Mucosa of descending colon (tissue), 3 donors: ENCODE measurements at regions not wholly inside any gene's neighbourhood (a gene's known extent, or its start where the extent isn't known, plus 50 kb on each side); places are given as distances from the start of the nearest gene placed in this dataset.

Source experiments
- ATAC-seq: fragments of 200-7000 bp; cut with Tn5 transposase; one replicate; pipeline ENCODE4 v1.9.1; 2020; ENCODE audit warnings: mild to moderate bottlenecking, moderate library complexity
- DNase-seq, 3 donors: peaks; one replicate each; pipeline ENCODE4 v3.0.0-alpha.2; 2020
- H3K36me3 ChIP-seq: fragments of 200-600 bp; one replicate; pipeline ENCODE4 v1.8.0; 2021; ENCODE audit warnings: low read depth, mild to moderate bottlenecking
- H3K4me1 ChIP-seq: fragments of 200-600 bp; one replicate; pipeline ENCODE4 v1.8.0; 2021; ENCODE audit warnings: low read depth, mild to moderate bottlenecking
- H3K4me3 ChIP-seq: fragments of 200-600 bp; one replicate; pipeline ENCODE4 v1.8.0; 2021; ENCODE audit warnings: mild to moderate bottlenecking
- H3K9me3 ChIP-seq: fragments of 200-600 bp; one replicate; pipeline ENCODE4 v1.8.0; 2021; ENCODE audit warnings: mild to moderate bottlenecking
- intact Hi-C, 2 donors: fragments of 100-400 bp; cut with DNase I in 1 of 2; cut with micrococcal nuclease in 1 of 2; formaldehyde crosslinking; loops; one replicate each; pipeline versions ENCODE4 v1.11.0 to v1.11.1; 2022; cut with DNase I, micrococcal nuclease
- TF ChIP-seq, protein P1 (sequence below): fragments of 200-600 bp; IDR thresholded peaks from one replicate; pipeline ENCODE4 v1.8.0; 2022; ENCODE audit warnings: antibody characterized with exemption, mild to moderate bottlenecking
- donor health status: DM: no; HTN: no; CAD: no; lungs with moderate emphysema.
- donor health status: DM: no; HTN: no; CAD: no.
- donor health status: DM: no; HTN: yes; CAD: no.

DNA sequence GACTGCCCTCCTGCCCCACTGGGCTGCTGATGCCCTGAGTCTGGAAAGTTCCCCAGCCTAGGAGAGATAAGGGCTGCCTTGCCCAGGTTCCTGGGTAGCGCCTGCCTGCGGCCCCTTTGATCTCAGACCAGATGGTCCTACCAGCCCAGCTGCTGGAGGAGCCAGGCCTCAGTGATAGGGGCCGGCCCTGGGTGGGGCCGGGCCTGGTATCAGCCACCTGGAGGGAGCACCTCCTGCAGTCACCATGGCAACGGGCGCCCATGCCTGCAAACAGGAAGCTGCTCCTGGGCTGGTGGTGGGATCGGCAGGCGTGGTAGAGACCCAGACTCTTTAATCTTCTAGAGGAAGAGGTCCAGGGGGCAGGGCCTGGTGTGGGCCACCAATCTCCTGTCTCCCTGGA, 119.7 kb upstream of the WNT4 start:
- Histone ChIP-seq H3K4me1 (peaks cover 26% of the 10 kb centered on the region), H3K36me3 (no peaks in the 10 kb centered on the region), H3K4me3 (no peak overlapping the region), H3K9me3 (no peaks in the 10 kb centered on the region)
- DNase-seq: peak; percentile 82 to 90 (median 82)
- intact Hi-C loops: no loop called here
- TF ChIP-seq, protein P1, sequence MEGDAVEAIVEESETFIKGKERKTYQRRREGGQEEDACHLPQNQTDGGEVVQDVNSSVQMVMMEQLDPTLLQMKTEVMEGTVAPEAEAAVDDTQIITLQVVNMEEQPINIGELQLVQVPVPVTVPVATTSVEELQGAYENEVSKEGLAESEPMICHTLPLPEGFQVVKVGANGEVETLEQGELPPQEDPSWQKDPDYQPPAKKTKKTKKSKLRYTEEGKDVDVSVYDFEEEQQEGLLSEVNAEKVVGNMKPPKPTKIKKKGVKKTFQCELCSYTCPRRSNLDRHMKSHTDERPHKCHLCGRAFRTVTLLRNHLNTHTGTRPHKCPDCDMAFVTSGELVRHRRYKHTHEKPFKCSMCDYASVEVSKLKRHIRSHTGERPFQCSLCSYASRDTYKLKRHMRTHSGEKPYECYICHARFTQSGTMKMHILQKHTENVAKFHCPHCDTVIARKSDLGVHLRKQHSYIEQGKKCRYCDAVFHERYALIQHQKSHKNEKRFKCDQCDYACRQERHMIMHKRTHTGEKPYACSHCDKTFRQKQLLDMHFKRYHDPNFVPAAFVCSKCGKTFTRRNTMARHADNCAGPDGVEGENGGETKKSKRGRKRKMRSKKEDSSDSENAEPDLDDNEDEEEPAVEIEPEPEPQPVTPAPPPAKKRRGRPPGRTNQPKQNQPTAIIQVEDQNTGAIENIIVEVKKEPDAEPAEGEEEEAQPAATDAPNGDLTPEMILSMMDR: no peak
- ATAC-seq: peak; percentile 75

DNA sequence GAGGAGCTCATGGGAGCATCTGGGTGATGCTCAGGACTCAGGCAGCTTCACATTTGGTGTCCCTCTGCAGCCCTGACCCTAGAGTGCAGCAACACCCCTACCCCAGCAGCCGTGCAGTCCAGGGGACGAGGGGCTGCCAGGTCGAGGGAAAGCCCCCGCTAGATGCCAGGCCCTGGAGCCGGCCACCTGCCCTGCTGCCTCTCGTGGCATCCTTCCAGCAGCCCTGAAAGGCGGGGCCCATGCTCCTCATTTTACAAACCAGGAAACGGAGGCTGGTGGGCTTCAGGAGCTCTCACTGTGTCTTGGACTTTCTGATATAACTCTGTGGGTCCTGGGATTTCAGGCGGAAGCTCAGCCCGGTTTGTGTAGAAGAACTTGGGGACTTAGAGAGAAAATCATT, 120.5 kb upstream of the WNT4 start:
- TF ChIP-seq, protein P1: no peak
- H3K36me3 ChIP-seq: no peaks in the 10 kb centered on the region
- H3K4me1 ChIP-seq: peaks cover 19% of the 10 kb centered on the region
- ATAC-seq (no peak), DNase-seq (peak in 2 of 3 donors; percentile 46 to 53)
- H3K9me3 ChIP-seq: no peaks in the 10 kb centered on the region
- no peak overlapping the region for H3K4me3 ChIP-seq
- intact Hi-C loops: no loop called here

DNA sequence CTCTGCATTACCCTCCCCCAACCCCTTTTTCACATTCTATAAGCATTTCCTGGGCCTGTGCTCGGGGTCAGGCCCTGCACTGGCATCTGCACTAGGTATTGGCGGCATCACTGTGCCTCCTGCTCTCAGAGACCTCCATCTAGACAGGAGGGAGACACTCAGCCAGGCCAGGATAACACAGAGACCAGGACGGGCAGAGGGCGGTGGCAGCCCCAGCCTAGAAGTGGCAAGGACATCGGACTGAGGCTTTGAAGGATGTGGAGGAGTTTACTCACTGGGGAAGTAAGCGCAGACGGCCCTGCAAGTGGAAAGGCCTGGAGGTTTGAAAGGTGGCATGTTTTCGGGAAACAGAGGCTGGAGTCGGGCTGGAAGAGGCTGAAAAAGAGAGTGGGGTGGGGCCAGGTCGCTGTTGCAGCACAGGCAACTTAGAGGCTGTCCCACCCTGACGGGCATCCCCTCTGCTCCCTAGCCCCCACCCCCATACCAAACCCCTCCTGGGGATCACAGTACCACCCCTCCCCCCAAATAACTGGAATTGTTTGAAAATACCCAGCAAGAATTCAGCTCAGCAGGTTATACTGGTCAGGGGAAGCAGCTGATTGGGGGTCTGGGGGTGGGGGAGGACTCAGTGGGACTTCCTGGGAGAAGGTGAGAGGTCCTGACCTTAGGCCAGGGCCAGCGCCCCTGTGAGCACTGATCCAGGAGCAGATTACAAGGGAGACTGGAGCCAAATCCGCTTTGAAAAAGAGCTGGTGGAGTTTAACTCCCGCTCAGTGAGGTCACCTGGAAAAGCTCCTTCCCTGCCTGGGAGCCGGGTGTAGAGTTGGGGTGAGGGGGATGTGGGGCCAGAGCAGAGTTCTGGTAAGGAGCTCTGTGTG, 121.8 kb upstream of the WNT4 start:
- intact Hi-C loops: no loop called here
- Histone ChIP-seq H3K9me3 (no peaks in the 10 kb centered on the region), H3K4me1 (peaks cover 12% of the 10 kb centered on the region), H3K36me3 (no peaks in the 10 kb centered on the region), H3K4me3 (no peak overlapping the region)
- ATAC-seq (no peak), DNase-seq (no peak)
- TF ChIP-seq, protein P1: no peak

DNA sequence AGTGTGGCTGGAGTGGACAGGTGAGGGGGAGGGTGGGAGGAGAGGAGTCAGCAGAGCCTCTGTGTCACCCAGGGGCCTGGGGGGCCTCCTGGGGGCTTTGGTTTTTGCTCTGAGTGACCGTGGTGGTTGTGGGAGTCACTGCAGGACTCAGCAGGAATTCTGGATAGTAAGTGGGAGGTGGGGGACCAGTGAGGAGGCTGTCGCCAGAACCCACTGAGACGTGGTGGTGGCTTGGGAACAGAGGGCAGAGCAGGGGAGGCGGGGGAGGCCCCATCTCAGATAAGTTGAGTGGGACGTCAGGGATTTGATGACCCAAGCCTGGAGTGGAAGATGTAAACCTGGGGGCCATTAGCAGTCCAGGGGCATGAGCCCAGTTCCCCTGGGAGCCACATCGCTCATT, 123.2 kb upstream of the WNT4 start:
- H3K36me3 ChIP-seq: no peaks in the 10 kb centered on the region
- no peak for DNase-seq
- ATAC-seq: no peak
- H3K4me1 ChIP-seq: peaks cover 3% of the 10 kb centered on the region
- intact Hi-C loops: no loop called here
- TF ChIP-seq, protein P1: no peak
- no peaks in the 10 kb centered on the region for H3K9me3 ChIP-seq
- H3K4me3 ChIP-seq: no peak overlapping the region

DNA sequence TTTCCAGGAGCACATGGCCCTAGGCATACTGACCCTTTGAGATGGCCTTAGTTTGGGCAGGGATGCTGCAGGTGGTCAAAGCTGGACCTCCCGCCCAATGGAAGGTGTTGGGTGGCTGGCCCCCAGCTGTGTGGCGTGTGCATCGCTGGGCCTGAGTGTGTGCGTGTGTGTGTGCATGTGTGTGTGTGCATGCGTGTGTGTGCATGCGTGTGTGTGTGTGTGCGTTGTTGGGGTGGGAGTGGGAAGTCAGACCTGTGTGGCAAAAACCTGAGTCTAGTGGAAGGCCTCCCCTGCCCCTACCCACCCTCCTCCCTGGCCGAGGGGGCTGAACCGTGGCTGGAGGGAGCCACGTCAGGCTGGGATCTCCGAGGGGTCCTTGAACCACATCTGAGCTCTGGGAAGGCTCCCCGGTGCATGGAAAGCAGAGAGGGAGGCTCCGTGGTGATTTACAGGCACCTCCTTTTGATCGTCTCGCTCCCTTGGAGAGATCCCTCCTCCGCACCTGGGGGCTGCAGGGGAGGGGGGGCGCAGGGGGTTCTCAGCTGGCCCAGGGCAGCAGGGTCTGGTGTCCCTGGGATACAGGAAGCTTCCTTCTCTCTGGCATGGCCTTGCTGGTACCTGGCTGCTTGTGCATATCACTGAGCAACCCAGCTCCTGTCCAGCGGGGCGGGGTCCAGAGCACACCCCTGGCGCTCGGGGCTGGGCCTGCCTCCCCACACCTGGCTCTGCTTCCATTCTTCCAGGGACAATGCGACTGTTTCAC, 124.7 kb upstream of the WNT4 start:
- DNase-seq (no peak), ATAC-seq (peak; percentile 56)
- Histone ChIP-seq H3K9me3 (no peaks in the 10 kb centered on the region), H3K4me3 (no peak overlapping the region), H3K4me1 (no peaks in the 10 kb centered on the region), H3K36me3 (no peaks in the 10 kb centered on the region)
- intact Hi-C loops: no loop called here
- TF ChIP-seq, protein P1: no peak
